Neural progenitor cell (in vitro differentiated cells): ENCODE measurements at regions not wholly inside any gene's neighbourhood (a gene's known extent, or its start where the extent isn't known, plus 50 kb on each side); places are given as distances from the start of the nearest gene placed in this dataset.

Experiments
- EZH2 ChIP-seq: fragments of 200-600 bp; sonication (generic); IDR thresholded peaks from 2 replicates; pipeline ENCODE4 v1.6.1; 2017; ENCODE audit warnings: antibody characterized with exemption, mild to moderate bottlenecking, moderate library complexity
- TF ChIP-seq, protein P1 (sequence below): fragments of 200-600 bp; sonication (generic); IDR thresholded peaks from 2 replicates; pipeline ENCODE4 v1.5.1; 2017; ENCODE audit warnings: antibody characterized with exemption, mild to moderate bottlenecking

DNA sequence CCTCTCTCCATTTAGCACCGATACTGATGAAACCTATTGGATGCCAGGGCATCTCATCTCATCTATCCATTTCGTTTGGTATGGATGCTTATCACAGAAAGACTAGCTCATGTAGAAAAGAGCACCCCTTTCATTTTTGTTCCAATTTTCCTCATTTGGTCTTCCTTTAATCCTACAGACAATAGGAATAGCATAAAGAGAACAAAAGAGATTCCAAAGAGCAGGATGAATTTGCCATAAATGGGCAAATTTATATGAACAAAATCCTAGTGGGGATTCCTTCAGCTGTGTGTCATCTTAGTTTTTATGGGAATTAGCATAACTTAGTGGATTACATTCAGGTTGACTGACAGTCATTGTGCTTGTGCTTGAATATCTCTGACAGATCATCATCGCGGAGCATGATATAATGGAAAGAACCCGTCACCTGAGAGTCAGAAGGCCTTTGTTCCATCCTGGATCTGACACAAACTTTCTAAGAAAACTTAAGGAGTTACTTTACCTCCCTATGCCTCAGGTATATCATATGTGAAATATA is 777.5 kb upstream of the ADGRL2 start:
- TF ChIP-seq, protein P1, sequence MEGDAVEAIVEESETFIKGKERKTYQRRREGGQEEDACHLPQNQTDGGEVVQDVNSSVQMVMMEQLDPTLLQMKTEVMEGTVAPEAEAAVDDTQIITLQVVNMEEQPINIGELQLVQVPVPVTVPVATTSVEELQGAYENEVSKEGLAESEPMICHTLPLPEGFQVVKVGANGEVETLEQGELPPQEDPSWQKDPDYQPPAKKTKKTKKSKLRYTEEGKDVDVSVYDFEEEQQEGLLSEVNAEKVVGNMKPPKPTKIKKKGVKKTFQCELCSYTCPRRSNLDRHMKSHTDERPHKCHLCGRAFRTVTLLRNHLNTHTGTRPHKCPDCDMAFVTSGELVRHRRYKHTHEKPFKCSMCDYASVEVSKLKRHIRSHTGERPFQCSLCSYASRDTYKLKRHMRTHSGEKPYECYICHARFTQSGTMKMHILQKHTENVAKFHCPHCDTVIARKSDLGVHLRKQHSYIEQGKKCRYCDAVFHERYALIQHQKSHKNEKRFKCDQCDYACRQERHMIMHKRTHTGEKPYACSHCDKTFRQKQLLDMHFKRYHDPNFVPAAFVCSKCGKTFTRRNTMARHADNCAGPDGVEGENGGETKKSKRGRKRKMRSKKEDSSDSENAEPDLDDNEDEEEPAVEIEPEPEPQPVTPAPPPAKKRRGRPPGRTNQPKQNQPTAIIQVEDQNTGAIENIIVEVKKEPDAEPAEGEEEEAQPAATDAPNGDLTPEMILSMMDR: no peak
- TF ChIP-seq EZH2: no peak
